ENCODE measurements at regions not wholly inside any gene's neighbourhood (a gene's known extent, or its start where the extent isn't known, plus 50 kb on each side); places are given as distances from the start of the nearest gene placed in this dataset.

DNA sequence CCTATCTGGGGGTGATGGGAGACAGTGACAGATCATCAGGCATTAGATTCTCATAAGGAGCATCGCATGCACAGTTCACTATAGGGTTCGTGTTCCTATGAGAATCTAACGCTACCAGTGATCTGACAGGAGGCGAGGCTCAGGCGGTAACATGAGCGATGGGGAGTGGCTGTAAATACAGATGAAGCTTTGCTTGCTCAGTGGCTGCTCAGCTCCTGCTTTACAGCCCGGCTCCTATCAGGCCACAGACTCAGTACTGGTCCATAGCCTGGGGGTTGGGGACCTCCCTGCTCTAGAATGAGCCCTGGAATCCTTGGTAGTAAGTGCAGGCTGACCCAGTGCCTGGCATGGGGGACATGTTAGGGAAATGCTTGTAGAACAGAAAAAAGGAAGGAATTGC is 426.0 kb downstream of the TYW1 start:
- DNase-seq (ENCODE audit: low read depth in 2 of 2) = no peak

DNA sequence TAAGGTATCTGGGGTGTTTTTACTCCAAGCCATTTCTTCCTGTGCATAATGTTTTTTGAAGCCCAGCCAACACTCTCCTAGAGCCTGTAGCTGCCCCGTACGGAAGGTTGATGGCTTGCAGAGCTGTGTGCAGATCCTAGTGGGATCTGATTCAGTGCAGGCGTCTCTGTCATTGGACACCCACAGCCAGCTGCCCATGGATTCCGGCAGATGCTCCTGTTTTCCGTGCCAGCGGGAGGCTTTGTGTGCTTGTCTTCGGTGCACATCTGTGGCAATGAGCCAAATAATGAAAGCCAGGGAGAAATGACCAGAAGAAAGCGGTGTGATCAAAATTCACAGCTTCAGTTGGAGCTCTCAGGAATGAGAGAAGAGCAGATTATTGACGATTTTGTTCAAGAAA is 426.4 kb downstream of the TYW1 start:
- DNase-seq (ENCODE audit: low read depth in 2 of 2) = no peak

DNA sequence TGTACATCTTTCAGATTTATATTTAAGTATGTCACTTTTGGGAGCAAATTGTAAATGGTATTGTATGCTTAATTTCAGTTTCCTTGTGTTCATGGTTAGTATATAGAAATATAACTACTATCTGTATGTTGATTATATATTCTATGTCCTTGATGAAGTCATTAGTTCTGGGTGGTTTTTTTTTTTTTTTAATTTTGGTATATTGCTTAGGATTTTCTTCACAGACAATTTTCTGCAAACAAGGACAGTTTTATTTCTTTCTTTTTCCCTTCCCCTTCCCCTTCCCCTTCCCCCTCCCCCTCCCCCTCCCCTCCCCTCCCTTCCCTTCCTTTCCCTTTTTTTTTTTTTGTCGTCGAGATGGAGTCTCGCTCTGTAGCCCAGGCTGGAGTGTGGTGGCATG is 430.0 kb downstream of the TYW1 start:
- no peak for DNase-seq (ENCODE audit: low read depth in 2 of 2)

DNA sequence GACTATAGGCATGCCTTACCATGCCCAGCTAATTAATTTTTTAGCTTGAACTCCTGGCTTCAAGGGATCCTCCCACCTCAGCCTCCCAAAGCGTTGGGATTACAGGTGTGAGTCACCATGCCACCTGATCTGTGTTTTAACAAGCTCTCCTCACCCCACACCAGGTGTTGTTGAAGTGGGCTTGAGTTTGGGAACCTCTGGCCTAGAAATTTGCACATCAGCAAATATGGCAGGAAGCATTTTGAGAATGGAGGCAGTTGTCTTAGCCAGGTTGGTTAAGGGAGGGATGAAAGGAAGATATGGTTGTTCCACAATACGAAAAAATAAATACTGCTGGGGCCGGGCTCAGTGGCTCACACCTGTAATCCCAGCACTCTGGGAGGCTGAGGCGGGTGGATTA is 433.1 kb downstream of the TYW1 start:
- DNase-seq (ENCODE audit: low read depth in 2 of 2) = no peak

DNA sequence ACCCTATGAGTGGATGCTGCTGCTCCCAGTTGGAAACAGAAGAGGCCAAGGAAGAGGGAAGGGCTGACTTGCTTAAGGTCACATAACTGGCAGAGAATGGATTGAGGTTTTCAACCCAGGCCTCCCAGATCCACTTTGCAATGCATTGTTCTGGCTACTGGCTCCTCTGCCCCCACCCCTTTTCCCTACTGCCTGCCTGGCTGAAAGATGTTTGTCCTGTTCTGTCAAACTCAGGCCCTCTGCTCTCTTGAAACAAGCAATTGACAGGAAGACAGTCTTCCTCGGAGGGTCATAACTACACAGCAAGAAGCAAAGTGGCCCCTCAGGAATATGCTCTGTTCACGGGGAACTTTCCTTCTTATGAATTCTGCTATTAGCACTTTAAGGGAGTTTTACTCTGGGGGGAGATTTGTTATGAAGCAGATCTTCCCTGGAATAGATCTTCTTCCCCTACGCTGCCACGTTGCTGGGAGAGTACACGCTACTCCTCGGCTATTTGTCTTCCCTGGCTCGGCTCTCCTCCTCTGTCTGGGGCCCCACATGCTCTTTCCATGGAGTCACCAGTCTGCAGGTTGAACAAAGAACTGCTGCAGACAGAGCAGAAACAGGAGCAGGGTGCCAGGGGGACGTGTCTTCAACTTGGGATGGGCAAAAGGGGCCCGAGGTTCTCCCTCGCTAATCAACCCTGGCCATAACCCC is 436.1 kb downstream of the TYW1 start:
- DNase-seq (ENCODE audit: low read depth in 2 of 2) = no peak

DNA sequence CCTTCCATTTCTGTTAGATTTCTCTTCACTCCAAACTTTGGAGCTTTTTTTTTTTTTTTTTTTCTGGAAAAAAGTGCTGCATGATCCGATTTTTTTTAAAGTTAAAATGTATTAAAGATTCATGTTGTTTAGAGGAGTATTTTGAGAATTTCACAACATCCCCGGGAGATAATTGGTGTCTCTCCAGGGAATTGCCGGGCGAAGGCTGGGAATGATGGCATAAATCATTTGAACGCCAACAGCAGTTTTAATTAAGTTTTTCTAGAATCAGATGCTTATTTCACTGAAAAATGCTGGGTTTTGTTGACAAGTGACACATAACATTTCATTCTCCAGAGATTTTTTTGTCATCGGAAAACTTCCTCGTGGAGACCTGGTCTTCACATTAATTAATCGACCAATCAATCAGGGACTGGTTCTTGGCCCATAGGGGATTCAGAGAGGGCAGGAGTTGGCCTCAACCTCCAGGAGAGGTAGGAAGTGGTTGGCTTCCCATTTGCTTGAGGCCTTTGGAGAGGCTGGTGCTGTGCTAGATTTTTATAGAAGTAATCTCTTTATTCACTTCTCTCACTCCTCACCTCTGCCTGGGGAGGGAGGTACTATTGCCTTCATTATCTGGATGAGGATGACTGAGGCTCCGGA is 439.4 kb downstream of the TYW1 start:
- DNase-seq (ENCODE audit: low read depth in 2 of 2) = no peak

DNA sequence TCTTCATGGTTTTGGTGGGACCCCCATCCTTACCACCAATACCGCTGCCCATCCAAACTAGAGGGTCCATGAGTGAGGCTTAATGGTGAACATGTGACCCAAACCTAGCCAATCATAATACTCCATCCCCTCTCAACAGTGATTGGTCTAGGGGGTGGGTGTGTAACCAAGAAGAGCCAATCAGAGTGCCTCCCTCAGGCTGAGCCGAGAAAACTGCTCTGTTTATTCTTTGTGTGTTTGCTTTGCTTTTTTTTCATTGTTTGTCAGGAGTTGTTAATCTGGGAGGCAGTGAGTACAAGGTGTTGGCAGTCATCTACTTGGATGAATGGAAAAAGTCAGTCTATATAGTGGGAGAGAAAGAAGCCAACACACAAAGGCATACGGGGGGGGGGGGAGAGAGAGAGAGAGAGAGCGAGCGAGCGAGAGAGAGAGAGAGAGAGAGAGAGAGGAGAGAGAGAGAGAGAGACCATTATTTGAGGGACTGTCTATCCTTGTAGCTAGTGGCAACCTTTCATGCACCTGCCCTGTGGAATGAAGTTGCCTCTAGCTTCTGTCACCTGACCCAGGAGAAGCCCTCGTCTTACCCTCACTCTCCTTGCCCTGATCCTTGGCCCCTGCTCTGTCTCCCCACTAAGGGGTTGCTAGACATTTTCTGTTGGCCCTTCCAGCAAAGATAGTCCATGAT is 441.7 kb downstream of the TYW1 start:
- no peak for DNase-seq (ENCODE audit: low read depth in 2 of 2)

DNA sequence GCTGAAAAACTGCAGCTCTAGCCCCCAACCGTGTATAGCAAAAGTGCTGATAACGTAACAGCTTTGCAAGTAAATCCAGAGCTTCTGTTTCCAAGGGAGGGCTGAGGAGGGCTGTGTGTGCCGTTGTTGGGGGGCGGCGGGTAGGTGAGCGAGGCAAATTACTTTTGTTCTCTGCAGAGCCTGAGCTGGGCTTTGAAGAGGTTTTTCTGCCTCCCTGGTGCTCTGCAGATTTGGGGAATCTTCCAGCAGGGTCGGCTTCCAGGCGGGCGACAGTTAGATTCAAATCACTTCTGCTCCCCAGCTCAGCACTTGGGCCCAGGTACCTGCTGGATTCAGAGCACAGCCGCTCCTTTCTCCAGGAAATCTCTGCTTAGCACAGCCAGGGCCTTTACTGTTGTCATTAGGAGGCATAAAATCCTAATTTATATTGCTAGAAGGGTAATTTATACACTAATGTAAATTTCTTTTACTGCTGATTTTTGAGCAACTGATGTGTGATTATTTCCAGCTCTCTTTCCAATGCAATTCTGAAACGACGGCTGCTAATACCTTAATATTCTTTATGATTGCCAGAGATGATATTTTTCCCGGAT is 442.4 kb downstream of the TYW1 start:
- no peak for DNase-seq (ENCODE audit: low read depth in 2 of 2)

DNA sequence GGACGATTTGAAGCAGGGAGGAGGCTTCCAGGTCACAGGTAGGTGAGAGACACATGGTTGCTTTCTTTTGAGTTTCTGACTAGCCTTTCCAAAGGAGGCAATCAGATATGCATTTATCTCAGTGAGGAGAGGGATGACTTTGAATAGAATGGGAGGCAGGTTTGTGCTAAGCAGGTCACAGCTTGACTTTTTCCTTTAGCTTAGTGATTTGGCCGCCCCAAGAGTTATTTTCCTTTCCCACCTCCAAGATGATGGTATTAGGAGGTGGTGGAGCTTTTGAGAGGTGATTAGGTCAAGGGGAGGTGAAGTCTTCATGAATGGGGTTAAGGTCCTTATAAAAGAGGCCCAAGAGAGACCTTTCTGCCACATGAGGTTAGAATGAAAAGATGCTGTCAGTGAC is 443.7 kb downstream of the TYW1 start:
- no peak for DNase-seq (ENCODE audit: low read depth in 2 of 2)

DNA sequence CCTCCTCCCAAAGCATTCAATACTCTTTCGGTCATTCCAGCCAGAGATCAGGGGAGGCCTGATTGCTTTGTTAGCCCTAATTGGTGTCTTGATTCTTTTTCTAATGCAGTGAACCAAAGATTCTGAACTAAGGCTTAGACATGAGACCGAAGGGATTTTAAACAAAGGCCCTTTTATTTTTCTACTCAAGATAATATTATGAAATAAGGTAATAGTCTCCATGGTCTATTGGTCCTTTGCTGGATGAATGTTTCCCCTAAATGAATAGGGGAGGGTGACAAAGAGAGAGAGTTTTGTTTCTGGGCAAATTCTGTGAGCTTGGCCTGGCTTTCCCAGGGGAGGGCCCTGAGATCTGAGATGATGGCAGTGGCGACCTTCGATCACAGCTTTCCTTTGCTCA is 449.1 kb downstream of the TYW1 start:
- no peak for DNase-seq (ENCODE audit: low read depth in 2 of 2)

DNA sequence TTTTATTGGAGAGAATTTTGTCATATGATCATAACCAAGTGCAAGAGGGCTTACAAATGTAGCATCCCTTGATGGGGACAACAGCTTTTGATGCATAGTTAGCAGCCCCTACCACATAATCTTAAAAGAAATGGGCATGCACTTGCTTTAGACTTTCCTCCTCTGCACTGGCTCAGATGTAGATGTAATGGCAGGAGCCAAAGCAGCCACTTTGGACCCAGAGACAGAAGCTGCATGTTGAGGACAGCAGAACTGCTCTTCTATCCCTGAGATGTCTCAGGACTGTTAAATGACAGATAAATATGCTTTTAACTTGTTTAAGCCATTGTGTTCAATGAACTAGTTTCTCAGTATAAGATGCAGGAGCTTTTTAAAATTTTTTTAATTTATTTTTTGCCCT is 450.7 kb downstream of the TYW1 start:
- no peak for DNase-seq (ENCODE audit: low read depth in 2 of 2)

DNA sequence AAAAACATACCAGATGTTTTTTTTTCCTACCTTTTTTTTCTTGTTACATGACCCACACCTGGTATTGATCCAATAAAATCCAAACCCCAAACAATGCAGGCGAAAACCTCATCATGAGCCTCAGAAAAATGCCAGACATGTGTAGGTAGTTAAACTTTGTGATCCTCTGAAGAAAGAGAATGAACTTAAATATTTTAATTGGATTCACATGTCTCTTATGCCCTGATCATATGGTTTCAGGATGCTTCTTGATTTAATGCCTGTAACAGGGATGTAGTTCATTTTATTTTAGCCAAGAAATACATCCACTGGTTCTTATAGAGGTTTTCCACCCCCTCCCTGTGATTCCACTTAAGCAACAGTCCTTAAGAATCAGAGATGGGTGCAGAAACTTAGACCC is 451.6 kb downstream of the TYW1 start:
- no peak for DNase-seq (ENCODE audit: low read depth in 2 of 2)

DNA sequence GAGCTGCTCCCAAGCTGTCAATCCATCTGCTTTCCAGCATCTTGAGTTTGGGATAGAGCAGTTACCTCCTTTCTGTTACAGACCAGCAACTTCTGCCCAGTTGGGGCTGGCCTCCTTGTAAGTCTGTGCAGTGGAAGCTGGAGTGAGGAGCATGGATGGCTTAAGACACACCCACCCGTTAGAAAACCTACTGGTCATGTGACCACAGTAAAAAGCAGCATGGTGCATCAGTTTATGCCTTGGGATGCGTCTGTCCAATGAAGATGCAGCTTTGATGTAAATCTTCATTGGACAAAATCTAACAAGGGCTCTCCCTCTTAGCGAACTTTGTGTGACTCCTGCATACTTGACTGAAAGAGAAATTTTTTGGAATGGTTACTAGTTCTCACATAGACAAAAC is 453.5 kb downstream of the TYW1 start:
- no peak for DNase-seq (ENCODE audit: low read depth in 2 of 2)

DNA sequence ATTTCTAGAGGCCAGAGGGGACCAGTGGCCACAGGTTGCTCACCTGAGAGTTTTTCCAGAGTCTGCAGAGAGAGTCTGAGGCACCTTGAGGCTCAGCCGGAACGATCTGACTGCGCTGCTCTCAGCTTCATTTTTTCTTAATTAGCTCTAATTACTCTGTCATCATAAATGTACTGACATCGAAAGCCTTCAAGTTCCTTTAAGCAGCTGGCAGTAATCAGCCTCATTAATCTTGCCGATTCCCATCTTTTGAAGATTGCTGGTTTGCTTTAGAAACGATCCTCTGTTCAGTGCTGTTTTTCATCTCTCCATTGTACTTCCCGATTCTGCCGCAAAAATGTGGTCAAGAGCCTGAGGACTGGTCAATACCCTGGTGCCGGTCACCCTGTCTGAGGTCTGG is 454.7 kb downstream of the TYW1 start:
- no peak for DNase-seq (ENCODE audit: low read depth in 2 of 2)

DNA sequence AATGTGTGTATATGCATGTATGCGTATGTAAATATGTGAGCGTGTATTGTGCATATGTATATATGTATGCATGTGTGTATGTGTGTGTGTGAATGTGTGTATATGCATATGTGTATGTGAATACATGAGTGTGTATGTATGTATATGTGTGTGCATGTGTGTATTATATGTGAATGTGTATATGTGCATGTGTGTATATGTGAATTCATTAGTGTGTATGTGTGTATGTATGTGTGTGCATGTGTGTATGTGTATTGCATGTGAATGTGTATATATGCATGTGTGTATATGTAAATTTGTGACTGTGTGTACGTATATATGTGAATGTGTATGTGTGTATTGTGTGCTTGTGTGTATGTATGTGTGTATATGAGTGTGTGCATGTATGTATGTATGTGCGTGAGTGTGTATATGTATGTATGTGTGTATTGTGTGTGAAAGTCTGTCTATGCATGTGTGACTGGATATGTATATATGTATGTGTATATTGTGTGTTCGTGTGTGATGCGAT is 455.9 kb downstream of the TYW1 start:
- DNase-seq (ENCODE audit: low read depth in 2 of 2) = no peak

DNA sequence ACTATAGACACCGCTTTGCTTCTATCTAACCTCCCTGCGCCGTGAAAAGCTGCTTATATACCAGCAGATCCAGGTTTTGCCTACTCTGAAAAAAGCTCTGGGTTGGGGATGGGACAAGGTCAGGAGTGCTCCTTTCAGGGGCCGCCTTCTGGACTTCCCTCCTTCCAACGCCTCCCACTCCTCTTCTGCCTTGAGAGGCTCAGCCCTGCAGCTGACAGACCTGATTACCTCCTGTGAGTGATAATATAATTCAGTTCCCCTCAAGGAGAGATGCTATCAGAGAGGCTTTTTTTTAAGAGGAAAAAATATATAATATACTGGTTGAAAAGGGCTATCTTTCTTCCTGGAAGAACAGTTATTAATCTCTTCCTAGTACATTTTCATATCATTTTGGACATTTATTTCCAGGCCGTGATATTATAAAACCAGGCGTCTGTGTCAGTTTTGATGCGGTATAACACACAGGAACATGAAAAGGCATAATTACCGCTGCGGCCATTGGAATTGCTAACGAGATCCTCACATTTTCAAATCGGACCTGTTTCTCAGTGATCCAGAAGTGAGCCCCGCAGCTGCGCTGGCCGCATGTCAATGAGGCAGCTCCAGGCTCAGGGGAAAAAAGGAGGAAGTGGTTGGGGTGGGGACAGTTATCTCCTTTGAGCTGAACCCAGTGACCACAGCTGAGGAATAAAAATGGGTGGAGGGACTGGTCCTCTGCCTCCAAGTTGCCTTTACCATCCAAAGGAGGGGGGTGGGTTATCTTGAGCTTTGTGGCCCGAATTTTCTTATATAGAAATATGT is 457.1 kb downstream of the TYW1 start:
- DNase-seq (ENCODE audit: low read depth in 2 of 2) = no peak

DNA sequence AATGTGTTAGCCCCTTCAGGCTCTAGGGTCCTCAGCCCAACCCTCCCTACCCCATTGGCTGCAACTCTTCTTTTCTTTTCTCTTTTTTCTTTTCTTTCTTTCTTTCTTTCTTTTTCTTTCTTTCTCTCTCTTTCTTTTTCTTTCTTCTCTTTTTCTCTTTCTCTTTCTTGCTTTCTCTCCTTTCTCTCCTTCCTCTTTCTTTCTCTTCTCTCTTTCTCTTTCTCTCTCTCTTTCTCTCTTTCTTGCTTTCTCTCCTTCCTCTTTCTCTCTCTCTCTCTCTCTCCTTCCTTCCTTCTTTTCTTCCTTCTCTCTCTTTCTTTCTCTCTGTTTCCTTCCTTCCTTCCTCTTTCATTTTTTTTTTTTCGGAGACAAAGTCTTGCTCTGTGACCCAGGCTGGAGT is 458.9 kb downstream of the TYW1 start:
- DNase-seq (ENCODE audit: low read depth in 2 of 2) = no peak

DNA sequence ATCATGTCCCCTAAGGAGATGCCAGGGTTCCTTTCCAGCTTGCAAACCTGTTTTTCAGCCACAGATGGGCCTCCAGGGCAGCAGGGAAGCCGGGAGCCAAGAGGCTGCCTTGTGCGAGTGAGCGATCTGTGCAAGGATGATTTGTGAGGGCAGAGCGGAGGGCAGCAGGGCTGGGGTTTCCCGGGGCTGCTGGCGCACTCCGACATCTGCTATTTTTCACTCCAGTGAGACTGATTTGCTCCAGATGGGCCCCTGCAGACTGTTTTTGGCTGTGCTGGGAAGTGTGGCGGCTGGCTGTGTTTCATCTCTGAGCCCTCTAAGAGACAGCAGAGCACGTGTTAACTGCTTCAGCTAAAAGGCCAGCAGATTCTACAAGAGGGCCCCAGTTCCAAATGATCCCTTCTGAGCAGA is 466.2 kb downstream of the TYW1 start:
- no peak for DNase-seq (ENCODE audit: low read depth in 2 of 2)

DNA sequence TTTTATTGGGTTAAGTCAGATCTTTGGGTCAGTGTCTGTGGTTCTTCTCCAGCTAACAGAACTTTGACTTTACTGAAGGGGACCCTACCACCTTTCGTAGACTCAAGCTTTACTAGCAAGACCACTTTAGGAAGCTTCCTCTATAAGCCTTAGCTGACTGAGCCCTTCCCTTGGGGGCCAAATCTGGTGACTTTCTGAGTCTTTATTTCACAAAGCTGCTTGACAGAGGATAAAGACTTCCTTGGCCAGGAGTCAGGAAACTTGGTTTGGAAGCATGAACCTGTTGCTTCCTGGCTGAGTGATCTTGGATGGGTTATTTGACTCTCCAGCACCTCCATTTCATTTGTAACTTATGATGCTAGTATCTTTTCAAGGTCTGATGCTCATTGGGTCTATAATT is 466.7 kb downstream of the TYW1 start:
- no peak for DNase-seq (ENCODE audit: low read depth in 2 of 2)

DNA sequence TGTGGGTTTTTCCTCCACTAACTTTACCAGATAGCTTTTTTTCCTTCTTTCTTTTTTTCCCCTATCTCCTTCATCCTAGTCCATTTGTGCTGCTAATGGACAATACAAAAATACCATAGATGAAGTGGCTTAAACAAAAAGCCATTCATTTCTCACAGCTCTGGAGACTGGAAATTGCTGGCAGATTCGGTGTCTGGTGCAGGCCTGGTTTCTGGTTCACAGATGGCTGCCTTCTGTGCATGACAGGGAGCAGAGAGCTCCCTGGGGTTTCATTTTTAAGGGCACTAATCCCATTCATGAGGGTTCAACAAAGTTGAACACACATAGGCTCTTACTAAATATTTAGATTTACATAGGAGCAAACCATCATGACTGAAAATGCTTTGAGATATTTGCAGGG is 467.4 kb downstream of the TYW1 start:
- no peak for DNase-seq (ENCODE audit: low read depth in 2 of 2)

DNA sequence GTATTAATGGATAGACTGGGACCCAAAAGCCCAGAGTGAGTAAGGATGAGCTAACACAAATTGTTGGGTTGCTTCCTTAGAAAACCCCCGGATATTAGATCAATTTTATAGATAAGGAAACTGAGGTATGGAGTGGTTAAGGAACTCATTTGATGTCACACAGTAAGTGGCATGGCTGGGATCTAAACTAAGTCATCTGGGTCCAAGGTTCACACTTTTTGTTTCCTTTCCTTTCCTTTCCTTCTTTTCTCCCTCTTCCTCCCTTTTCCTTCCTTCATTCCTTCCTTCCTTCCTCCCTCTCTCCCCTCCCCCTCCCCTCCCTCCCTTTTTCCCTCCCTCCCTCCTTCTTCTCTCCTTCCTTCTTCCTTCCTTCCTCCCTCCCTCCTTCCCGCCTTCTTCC is 469.5 kb downstream of the TYW1 start:
- DNase-seq (ENCODE audit: low read depth in 2 of 2) = no peak

DNA sequence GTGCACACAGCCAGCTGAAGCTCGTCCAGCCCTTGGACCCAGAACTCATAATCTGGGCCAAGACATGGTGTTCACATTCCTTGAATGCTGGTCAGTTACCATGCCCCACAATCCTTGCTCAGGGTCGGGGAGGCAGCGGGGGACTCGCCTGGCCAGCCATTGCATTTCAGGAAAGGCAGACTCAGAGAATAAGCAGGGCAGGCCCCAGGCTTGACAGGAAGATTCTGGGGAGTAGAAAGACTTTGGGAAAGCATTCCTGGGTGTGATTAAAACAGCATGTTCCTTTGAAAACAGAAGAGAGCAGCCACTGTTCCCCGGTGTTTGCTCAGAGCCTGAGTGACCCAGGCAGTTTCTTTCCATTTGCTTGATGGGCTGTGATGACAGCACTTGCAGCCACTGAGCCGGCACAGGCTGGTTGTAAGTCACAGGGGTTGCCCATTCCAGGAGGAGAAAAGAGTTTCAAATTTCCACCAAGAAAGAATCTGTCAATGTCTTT is 473.7 kb downstream of the TYW1 start:
- no peak for DNase-seq (ENCODE audit: low read depth in 2 of 2)

Measured in stimulated activated CD4-positive, alpha-beta T cell treated with anti-CD3 and anti-CD28 coated beads, Interleukin-15, amount 100 ng/mL, for 48 hours (primary cell).